H1 (cell line): ENCODE measurements at regions not wholly inside any gene's neighbourhood (a gene's known extent, or its start where the extent isn't known, plus 50 kb on each side); places are given as distances from the start of the nearest gene placed in this dataset.

Experiments
- BCL11A ChIP-seq, 2 experiments: IDR thresholded peaks; one replicate each; pipeline ENCODE4 v1.6.1; 2011; ENCODE audit warnings: low read depth in 2 of 2, low read length in 2 of 2, mild to moderate bottlenecking in 2 of 2
- BRCA1 ChIP-seq: IDR thresholded peaks from 2 replicates; pipeline ENCODE4 v1.6.1; 2012; ENCODE audit warnings: low read depth, low read length, improper control_type of control experiment
- CHD1 ChIP-seq: IDR thresholded peaks from 2 replicates; pipeline ENCODE4 v1.6.1; 2012; ENCODE audit warnings: low read depth, low read length, improper control_type of control experiment
- CHD2 ChIP-seq: IDR thresholded peaks from 2 replicates; pipeline ENCODE4 v1.6.1; 2012; ENCODE audit warnings: low read length, improper control_type of control experiment
- CTBP2 ChIP-seq: IDR thresholded peaks from 2 replicates; pipeline ENCODE4 v1.7.0; 2011; ENCODE audit warnings: borderline replicate concordance, mild to moderate bottlenecking, moderate library complexity, mixed read lengths, low read length; ENCODE audit not compliant: insufficient read depth, insufficient read length
- CTCF ChIP-seq, 3 experiments: IDR thresholded peaks; 1 replicate in 2 of 3; 2 replicates in 1 of 3; pipeline versions ENCODE4 v1.5.1 to v1.6.1; 2011; ENCODE audit warnings: low read length in 3 of 3, mild to moderate bottlenecking in 3 of 3, inconsistent platforms in 2 of 3, low read depth in 1 of 3, moderate library complexity in 1 of 3; ENCODE audit not compliant: insufficient read depth in 1 of 3; ENCODE audit errors: control extremely low read depth in 1 of 3
- EP300 ChIP-seq, 2 experiments: IDR thresholded peaks; 1 replicate in 1 of 2; 2 replicates in 1 of 2; pipeline ENCODE4 v1.6.1; 2011 to 2012; ENCODE audit warnings: low read depth in 2 of 2, low read length in 2 of 2, mild to moderate bottlenecking in 2 of 2, borderline replicate concordance in 1 of 2, inconsistent platforms in 1 of 2, moderate library complexity in 1 of 2
- HDAC6 ChIP-seq: IDR thresholded peaks from one replicate; pipeline ENCODE4 v1.7.1; 2012; ENCODE audit warnings: low read depth, mild to moderate bottlenecking, inconsistent platforms, low read length, moderate library complexity
- KDM1A ChIP-seq: fragments of 200-600, 300-600 bp; sonication (generic); IDR thresholded peaks from 2 replicates; pipeline ENCODE4 v1.7.1; 2016; ENCODE audit warnings: mild to moderate bottlenecking, low read length, borderline replicate concordance
- MAX ChIP-seq: IDR thresholded peaks from 2 replicates; pipeline ENCODE4 v1.6.1; 2012; ENCODE audit warnings: inconsistent platforms
- TAF1 ChIP-seq: IDR thresholded peaks from 2 replicates; pipeline ENCODE4 v1.6.1; 2011; ENCODE audit warnings: mild to moderate bottlenecking, low read depth, low read length
- YY1 ChIP-seq: IDR thresholded peaks from 2 replicates; pipeline ENCODE4 v1.6.1; 2011; ENCODE audit warnings: low read depth, mild to moderate bottlenecking, low read length
- TF ChIP-seq, protein P1 (sequence below): IDR thresholded peaks from 2 replicates; pipeline ENCODE4 v1.6.1; 2011; ENCODE audit warnings: low read depth, mild to moderate bottlenecking, low read length; ENCODE audit not compliant: insufficient read depth
- TF ChIP-seq, protein P2 (sequence below): IDR thresholded peaks from 2 replicates; pipeline ENCODE4 v1.6.1; 2011; ENCODE audit warnings: low read length, improper control_type of control experiment

- TF ChIP-seq CHD1 = no peak
- TF ChIP-seq CTCF (IDR thresholded peaks at IDR 0.05; ENCODE audit: control extremely low read depth in 1 of 3, insufficient read depth in 1 of 3, low read depth in 1 of 3, low read length in 3 of 3) = no peak
- TF ChIP-seq TAF1 = no peak
- no peak for TF ChIP-seq EP300 (IDR thresholded peaks at IDR 0.05; ENCODE audit: borderline replicate concordance in 1 of 2, low read depth in 2 of 2, low read length in 2 of 2)
- no peak for TF ChIP-seq MAX
- no peak for TF ChIP-seq BRCA1
- TF ChIP-seq YY1 = no peak
- TF ChIP-seq BCL11A (IDR thresholded peaks at IDR 0.05; ENCODE audit: low read depth in 2 of 2, low read length in 2 of 2) = no peak
- TF ChIP-seq, protein P1, sequence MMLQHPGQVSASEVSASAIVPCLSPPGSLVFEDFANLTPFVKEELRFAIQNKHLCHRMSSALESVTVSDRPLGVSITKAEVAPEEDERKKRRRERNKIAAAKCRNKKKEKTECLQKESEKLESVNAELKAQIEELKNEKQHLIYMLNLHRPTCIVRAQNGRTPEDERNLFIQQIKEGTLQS = no peak
- TF ChIP-seq CHD2 = no peak
- no peak for TF ChIP-seq HDAC6
- no peak for TF ChIP-seq CTBP2
- TF ChIP-seq, protein P2, sequence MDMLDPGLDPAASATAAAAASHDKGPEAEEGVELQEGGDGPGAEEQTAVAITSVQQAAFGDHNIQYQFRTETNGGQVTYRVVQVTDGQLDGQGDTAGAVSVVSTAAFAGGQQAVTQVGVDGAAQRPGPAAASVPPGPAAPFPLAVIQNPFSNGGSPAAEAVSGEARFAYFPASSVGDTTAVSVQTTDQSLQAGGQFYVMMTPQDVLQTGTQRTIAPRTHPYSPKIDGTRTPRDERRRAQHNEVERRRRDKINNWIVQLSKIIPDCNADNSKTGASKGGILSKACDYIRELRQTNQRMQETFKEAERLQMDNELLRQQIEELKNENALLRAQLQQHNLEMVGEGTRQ = no peak
- TF ChIP-seq KDM1A = no peak
Observed at GRCh38 chr5:175381130-175381529, 62.9 kb downstream of the DRD1 start.
